T-cell (primary cell): ENCODE measurements at regions not wholly inside any gene's neighbourhood (a gene's known extent, or its start where the extent isn't known, plus 50 kb on each side); places are given as distances from the start of the nearest gene placed in this dataset.

Experiments
- ATAC-seq, 4 experiments: fragments of 200-7000 bp in 3 of 4; fragments of 150-1000 bp in 1 of 4; cut with Tn5 transposase; replicated peaks in 1 of 4; 1 replicate in 3 of 4; 2 replicates in 1 of 4; pipeline ENCODE4 v1.10.0; 2021; ENCODE audit warnings: moderate library complexity in 3 of 4, mild to moderate bottlenecking in 2 of 4, moderate number of reproducible peaks in 1 of 4
- CTCF ChIA-PET, 2 donors: fragments of 300-600 bp; sonication (Branson Sonifier 250); formaldehyde crosslinking; loops; one replicate each; lab custom pipeline; 2022; ENCODE audit warnings: antibody characterized with exemption in 2 of 2; lab: Charles Lee
- POLR2A ChIA-PET, 2 donors: fragments of 300-600 bp; sonication (Branson Sonifier 250); formaldehyde crosslinking; loops; one replicate each; lab custom pipeline; 2022; ENCODE audit warnings: antibody characterized with exemption in 2 of 2; lab: Charles Lee
- DNase-seq, 35 experiments: peaks; one replicate each; pipeline versions ENCODE4 v3.0.0 to v3.0.0-alpha.2; 2013 to 2023
- H3K27ac ChIP-seq: one replicate; pipeline ENCODE4 v1.5.1; 2013; ENCODE audit warnings: low read length
- H3K27me3 ChIP-seq, 2 experiments: replicated peaks in 1 of 2; 1 replicate in 1 of 2; 2 replicates in 1 of 2; pipeline versions ENCODE4 v1.6.1 to v1.7.0; 2013; ENCODE audit warnings: low read length in 1 of 2, mixed read lengths in 1 of 2; ENCODE audit not compliant: control insufficient read depth in 2 of 2, insufficient read depth in 2 of 2; ENCODE audit errors: extremely low read depth in 1 of 2
- H3K36me3 ChIP-seq, 2 donors: 1 replicate in 1 of 2; 2 replicates in 1 of 2; pipeline versions ENCODE4 v1.6.1 to v1.7.0; 2013; ENCODE audit warnings: low read length in 1 of 2; ENCODE audit not compliant: control insufficient read depth in 2 of 2, insufficient read depth in 1 of 2; ENCODE audit errors: extremely low read depth in 1 of 2
- H3K4me1 ChIP-seq, 2 experiments: 1 replicate in 1 of 2; 2 replicates in 1 of 2; pipeline versions ENCODE4 v1.6.1 to v1.7.0; 2013; ENCODE audit warnings: low read length in 2 of 2, mixed read lengths in 1 of 2; ENCODE audit not compliant: insufficient read depth in 2 of 2, control insufficient read depth in 1 of 2; ENCODE audit errors: extremely low read depth in 1 of 2
- H3K4me3 ChIP-seq, 2 donors: 1 replicate in 1 of 2; 2 replicates in 1 of 2; pipeline versions ENCODE4 v1.5.1 to v1.7.0; 2013; ENCODE audit warnings: mild to moderate bottlenecking in 2 of 2, low read length in 1 of 2, moderate library complexity in 1 of 2; ENCODE audit not compliant: control insufficient read depth in 1 of 2; ENCODE audit errors: extremely low read depth in 1 of 2
- H3K9me3 ChIP-seq: 2 replicates; pipeline ENCODE4 v1.7.0; 2013
- H3K27ac Mint-ChIP-seq, 2 donors: one replicate each; pipeline ENCODE4 v1.8.0; 2020 to 2021; ENCODE audit warnings: mild to moderate bottlenecking in 2 of 2, mixed read lengths in 2 of 2
- H3K27me3 Mint-ChIP-seq, 2 donors: one replicate each; pipeline ENCODE4 v1.8.0; 2021 to 2022; ENCODE audit warnings: mixed read lengths in 2 of 2
- H3K36me3 Mint-ChIP-seq: one replicate; pipeline ENCODE4 v1.8.0; 2021; ENCODE audit warnings: mixed read lengths
- H3K4me1 Mint-ChIP-seq, 3 donors: one replicate each; pipeline ENCODE4 v1.8.0; 2020 to 2022; ENCODE audit warnings: mixed read lengths in 3 of 3, mild to moderate bottlenecking in 1 of 3
- H3K4me3 Mint-ChIP-seq, 3 donors: one replicate each; pipeline ENCODE4 v1.8.0; 2020 to 2022; ENCODE audit warnings: mild to moderate bottlenecking in 3 of 3, mixed read lengths in 3 of 3, moderate library complexity in 3 of 3
- H3K9me3 Mint-ChIP-seq, 3 donors: one replicate each; pipeline ENCODE4 v1.8.0; 2020 to 2022; ENCODE audit warnings: mixed read lengths in 3 of 3
- WGBS: methylation state at CpG from one replicate; pipeline ENCODE4 v1.1.5; 2013; ENCODE audit warnings: missing lambda C conversion rate; ENCODE audit not compliant: insufficient coverage; 5-methylcytosine and 5-hydroxymethylcytosine counted together

DNA sequence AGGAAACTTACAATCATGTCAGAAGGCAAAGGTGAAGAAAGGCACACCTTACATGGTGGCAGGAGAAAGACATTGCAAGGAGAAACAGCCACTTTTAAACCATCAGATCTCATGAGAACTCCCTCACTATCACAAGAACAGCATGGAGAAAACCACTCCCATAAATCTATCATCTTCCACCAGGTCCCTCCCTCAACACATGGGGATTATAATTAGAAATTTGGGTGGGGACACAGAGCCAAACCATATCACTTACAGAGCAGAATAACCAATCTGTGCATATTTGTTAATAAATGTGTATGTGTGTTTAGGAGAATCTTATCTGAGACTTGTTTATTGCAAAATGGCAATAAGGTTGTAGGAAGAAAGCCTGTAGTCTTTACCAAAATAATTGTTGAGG is 205.2 kb upstream of the ANO3 start:
- Histone ChIP-seq H3K4me3 (no peak overlapping the region), H3K27ac (no peak overlapping the region), H3K27me3 (no peaks in the 10 kb centered on the region), H3K9me3 (no peaks in the 10 kb centered on the region), H3K4me1 (no peaks in the 10 kb centered on the region), H3K36me3 (no peaks in the 10 kb centered on the region)
- Mint-ChIP-seq H3K36me3 (no peaks in the 10 kb centered on the region), H3K9me3 (peaks cover 4 to 16% (median 6%) of the 10 kb centered on the region in 3 donors), H3K27me3 (no peaks in the 10 kb centered on the region), H3K4me3 (no peak overlapping the region), H3K27ac (no peak overlapping the region), H3K4me1 (no peaks in the 10 kb centered on the region)
- POLR2A ChIA-PET: no interaction called here
- no peak for DNase-seq
- CTCF ChIA-PET: no interaction called here
- no peak for ATAC-seq

DNA sequence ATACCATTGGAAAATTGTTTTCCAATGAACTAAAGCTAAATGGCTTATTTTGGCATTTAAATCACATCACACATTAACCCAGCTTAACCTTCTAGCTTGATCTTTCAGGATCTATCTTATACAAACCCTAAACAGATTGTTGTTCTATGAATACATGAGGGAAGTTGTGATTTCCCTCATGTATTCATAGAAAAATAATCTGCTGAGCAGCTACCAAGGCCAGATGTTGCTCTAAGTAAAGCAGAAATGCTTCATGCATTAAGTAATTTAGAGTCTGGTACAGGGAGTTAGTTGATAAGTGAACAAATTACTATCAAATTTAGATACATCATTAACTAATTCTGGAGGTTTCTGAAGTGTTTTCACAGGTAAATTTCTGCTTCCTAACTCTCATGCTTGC is 204.6 kb upstream of the ANO3 start:
- Mint-ChIP-seq H3K27ac (no peak overlapping the region), H3K4me1 (no peaks in the 10 kb centered on the region), H3K27me3 (no peaks in the 10 kb centered on the region), H3K36me3 (no peaks in the 10 kb centered on the region), H3K9me3 (peaks cover 4 to 16% (median 6%) of the 10 kb centered on the region in 3 donors), H3K4me3 (no peak overlapping the region)
- Histone ChIP-seq H3K4me3 (no peak overlapping the region), H3K27ac (no peak overlapping the region), H3K36me3 (no peaks in the 10 kb centered on the region), H3K9me3 (no peaks in the 10 kb centered on the region), H3K4me1 (no peaks in the 10 kb centered on the region), H3K27me3 (no peaks in the 10 kb centered on the region)
- DNase-seq (no peak), ATAC-seq (no peak)
- ChIA-PET POLR2A (no interaction called here), CTCF (no interaction called here)

DNA sequence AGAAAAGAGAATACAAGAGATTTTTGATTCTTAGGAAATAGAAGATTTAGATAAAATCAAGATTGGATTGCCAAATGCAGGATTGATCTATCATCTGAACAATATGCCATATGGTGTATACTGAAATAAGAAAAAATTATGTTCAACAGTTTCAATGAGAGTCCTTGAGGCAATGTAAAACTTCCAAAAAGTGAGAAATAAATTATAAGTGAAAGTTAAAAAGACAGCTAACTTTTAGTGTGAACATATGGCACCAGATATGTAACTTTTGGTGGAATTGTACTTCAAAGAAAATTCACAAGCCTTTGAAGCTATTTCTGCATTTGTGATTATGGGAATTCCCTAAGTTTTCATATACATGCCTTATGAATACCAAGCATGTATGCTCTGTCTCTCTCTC is 200.5 kb upstream of the ANO3 start:
- no peaks in the 10 kb centered on the region for H3K27me3 Mint-ChIP-seq
- peaks cover 7 to 18% (median 17%) of the 10 kb centered on the region in 3 donors for H3K9me3 Mint-ChIP-seq
- CTCF ChIA-PET: no interaction called here

DNA sequence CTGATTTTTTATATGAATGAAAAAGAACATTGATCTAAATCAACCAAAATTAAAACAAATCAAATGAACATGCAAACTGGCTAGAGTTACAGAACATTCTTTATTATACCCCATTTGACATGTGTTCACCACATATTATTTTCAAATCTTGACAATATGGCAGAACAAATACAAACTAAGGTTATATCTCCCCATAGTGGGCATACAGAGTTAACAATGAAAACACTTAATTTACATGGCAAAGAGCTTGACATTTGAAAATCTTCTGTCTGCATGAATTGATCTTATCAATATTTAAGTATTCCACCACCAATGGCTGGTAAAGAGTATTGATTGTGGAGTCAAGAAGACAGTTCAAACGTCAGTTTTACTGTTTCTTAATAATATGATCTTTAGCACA is 197.9 kb upstream of the ANO3 start:
- H3K4me1 ChIP-seq: no peaks in the 10 kb centered on the region
- Mint-ChIP-seq H3K27ac (no peak overlapping the region), H3K36me3 (no peaks in the 10 kb centered on the region), H3K27me3 (no peaks in the 10 kb centered on the region), H3K9me3 (peaks cover 5 to 14% (median 10%) of the 10 kb centered on the region in 3 donors), H3K4me1 (no peaks in the 10 kb centered on the region), H3K4me3 (no peak overlapping the region)
- POLR2A ChIA-PET: no interaction called here
- no peaks in the 10 kb centered on the region for H3K9me3 ChIP-seq
- DNase-seq: no peak
- no peaks in the 10 kb centered on the region for H3K36me3 ChIP-seq
- H3K27me3 ChIP-seq: no peaks in the 10 kb centered on the region
- no CpG with 5 or more reads among the region's 1 CpG for WGBS
- H3K4me3 ChIP-seq: no peak overlapping the region
- no peak overlapping the region for H3K27ac ChIP-seq
- CTCF ChIA-PET: no interaction called here
- no peak for ATAC-seq

More for the DNA sequence above, 200.5 kb upstream of the ANO3 start:
- Mint-ChIP-seq H3K36me3 (no peaks in the 10 kb centered on the region), H3K4me1 (no peaks in the 10 kb centered on the region), H3K4me3 (no peak overlapping the region), H3K27ac (no peak overlapping the region)
- no peak for DNase-seq
- no peak overlapping the region for H3K4me3 ChIP-seq
- no peaks in the 10 kb centered on the region for H3K9me3 ChIP-seq
- no peak for ATAC-seq
- H3K27me3 ChIP-seq: no peaks in the 10 kb centered on the region
- POLR2A ChIA-PET: interaction anchor here in 1 of 2 donors (0.7 kb wide), 1 partner anchor 1604 kb away, joined by 5 read pairs; no protein-coding TSS in a partner anchor
- H3K27ac ChIP-seq: no peak overlapping the region
- no peaks in the 10 kb centered on the region for H3K4me1 ChIP-seq
- no peaks in the 10 kb centered on the region for H3K36me3 ChIP-seq

DNA sequence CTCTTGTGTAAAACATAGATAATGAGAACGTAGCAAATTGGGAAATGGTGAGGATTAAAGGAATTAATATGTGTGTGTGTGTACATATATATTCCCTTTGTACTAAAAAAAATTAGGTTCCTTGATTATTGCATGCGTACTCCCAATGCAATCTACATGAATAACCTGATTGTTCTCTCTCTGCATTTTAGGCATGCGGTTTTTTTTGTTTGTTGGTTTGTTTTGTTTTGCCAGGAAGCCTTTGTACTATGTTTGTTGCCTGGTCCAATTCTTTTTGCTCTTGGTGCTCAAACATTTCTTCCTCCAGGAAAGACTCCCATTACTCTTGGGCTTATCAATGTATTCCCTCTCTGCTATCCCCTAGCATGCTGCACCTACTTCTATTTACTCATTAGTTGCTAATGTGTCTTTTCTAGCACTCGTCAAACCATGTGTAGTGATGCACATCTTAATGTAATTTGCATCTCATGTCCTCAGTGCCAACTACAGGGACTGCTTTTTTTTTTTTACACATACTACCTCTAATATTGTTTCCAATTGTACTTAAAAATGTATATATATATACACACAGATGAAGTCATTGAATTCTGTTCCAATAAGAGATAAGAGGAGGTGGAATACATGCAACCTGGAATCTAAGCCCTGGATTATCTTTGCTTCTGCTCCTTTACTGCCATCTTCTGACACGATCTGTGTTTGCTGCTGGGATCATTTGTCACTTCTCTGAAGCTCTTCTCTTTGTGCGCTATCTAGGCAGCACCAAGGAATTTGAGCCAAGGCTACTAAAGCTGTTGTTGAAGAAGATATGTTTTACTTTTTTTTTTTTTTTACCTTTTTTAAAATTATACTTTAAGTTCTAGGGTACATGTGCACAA is 197.2 kb upstream of the ANO3 start:
- Histone ChIP-seq H3K9me3 (no peaks in the 10 kb centered on the region), H3K4me3 (no peak overlapping the region), H3K4me1 (no peaks in the 10 kb centered on the region), H3K27me3 (no peaks in the 10 kb centered on the region), H3K27ac (no peak overlapping the region), H3K36me3 (no peaks in the 10 kb centered on the region)
- H3K4me3 Mint-ChIP-seq: no peak overlapping the region
- ATAC-seq (no peak), DNase-seq (no peak)
- no peaks in the 10 kb centered on the region for H3K27me3 Mint-ChIP-seq
- 0% methylated on average over 1 of the region's 6 CpGs for WGBS
- peaks cover 10 to 11% (median 10%) of the 10 kb centered on the region in 3 donors for H3K9me3 Mint-ChIP-seq
- POLR2A ChIA-PET: no interaction called here
- H3K27ac Mint-ChIP-seq: no peak overlapping the region
- no peaks in the 10 kb centered on the region for H3K4me1 Mint-ChIP-seq
- no peaks in the 10 kb centered on the region for H3K36me3 Mint-ChIP-seq
- CTCF ChIA-PET: no interaction called here

DNA sequence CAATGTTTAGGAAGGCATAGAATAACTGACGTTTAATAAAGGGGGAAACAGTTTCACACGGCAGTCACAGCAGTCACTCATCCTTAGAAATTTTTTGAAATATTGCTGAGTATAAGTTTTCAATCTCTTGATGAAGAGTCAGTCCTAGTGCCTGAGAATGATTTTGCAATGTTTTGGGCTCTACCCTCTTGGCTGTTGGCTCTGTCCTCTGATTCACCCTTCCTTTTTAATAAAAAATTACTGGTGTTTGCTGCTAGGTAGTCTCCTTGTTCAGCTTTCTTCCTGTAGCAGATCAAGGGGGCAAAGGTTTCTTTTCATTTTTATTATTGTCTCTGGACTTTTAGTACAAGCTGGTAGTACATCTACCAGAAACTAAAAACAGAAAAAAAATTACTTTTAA is 194.3 kb upstream of the ANO3 start:
- Histone ChIP-seq H3K4me3 (no peak overlapping the region), H3K4me1 (no peaks in the 10 kb centered on the region), H3K27me3 (no peaks in the 10 kb centered on the region), H3K27ac (no peak overlapping the region), H3K9me3 (no peaks in the 10 kb centered on the region), H3K36me3 (no peaks in the 10 kb centered on the region)
- H3K27me3 Mint-ChIP-seq: no peaks in the 10 kb centered on the region
- H3K9me3 Mint-ChIP-seq: peaks cover 10 to 11% (median 10%) of the 10 kb centered on the region in 3 donors
- no peak for DNase-seq
- H3K4me1 Mint-ChIP-seq: no peaks in the 10 kb centered on the region
- H3K27ac Mint-ChIP-seq: no peak overlapping the region
- no peaks in the 10 kb centered on the region for H3K36me3 Mint-ChIP-seq
- no CpG with 5 or more reads among the region's 2 CpGs for WGBS
- H3K4me3 Mint-ChIP-seq: no peak overlapping the region
- ATAC-seq: no peak
- CTCF ChIA-PET: no interaction called here
- POLR2A ChIA-PET: no interaction called here
